ENCODE measurements at regions not wholly inside any gene's neighbourhood (a gene's known extent, or its start where the extent isn't known, plus 50 kb on each side); places are given as distances from the start of the nearest gene placed in this dataset.
"Not testable (repeated sequence)": the region's sequence is repeated elsewhere in the genome, so short reads cannot be mapped to it uniquely, and the experiment has no call there.

DNA sequence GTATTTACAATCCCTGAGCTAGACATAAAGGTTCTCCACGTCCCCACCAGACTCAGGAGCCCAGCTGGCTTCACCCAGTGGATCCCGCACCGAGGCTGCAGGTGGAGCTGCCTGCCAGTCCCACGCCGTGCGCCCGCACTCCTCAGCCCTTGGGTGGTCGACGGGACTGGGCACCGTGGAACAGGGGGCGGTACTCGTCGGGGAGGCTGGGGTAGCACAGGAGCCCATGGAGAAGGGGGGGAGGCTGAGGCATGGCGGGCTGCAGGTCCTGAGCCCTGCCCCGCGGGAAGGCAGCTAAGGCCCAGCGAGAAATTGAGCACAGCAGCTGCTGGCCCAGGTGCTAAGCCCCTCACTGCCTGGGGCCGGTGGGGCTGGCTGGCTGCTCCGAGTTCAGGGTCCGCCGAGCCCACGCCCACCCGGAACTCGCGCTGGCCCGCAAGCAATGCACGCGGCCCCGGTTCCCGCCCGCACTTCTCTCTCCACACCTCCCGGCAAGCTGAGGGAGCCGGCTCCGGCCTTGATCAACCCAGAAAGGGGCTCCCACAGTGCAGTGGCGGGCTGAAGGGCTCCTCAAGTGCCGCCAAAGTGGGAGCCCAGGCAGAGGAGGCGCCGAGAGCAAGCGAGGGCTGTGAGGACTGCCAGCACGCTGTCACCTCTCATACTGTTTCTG lies 347.4 kb downstream of the UBE2NL start:
- H3K4me3 Mint-ChIP-seq, H3K27ac Mint-ChIP-seq: not testable (repeated sequence)

GRCh38 chrX:144253356-144253755 lies 369.5 kb downstream of the UBE2NL start:
- DNase-seq (no peak), ATAC-seq (ENCODE audit: low read depth in 2 of 2) (no peak)
- Mint-ChIP-seq H3K27ac (no peak overlapping the region), H3K9me3 (peaks cover 0 to 12% (median 5%) of the 10 kb centered on the region in 7 donors), H3K4me3 (no peak overlapping the region), H3K27me3 (no peaks in the 10 kb centered on the region), H3K4me1 (no peaks in the 10 kb centered on the region), H3K36me3 (no peaks in the 10 kb centered on the region)

More for the DNA sequence above, 347.4 kb downstream of the UBE2NL start:
- DNase-seq; H3K27me3 Mint-ChIP-seq; H3K36me3 Mint-ChIP-seq; ATAC-seq (ENCODE audit: low read depth in 2 of 2); H3K4me1 Mint-ChIP-seq: not testable (repeated sequence)
- peaks cover 0 to 17% (median 12%) of the 10 kb centered on the region in 7 donors for H3K9me3 Mint-ChIP-seq

DNA sequence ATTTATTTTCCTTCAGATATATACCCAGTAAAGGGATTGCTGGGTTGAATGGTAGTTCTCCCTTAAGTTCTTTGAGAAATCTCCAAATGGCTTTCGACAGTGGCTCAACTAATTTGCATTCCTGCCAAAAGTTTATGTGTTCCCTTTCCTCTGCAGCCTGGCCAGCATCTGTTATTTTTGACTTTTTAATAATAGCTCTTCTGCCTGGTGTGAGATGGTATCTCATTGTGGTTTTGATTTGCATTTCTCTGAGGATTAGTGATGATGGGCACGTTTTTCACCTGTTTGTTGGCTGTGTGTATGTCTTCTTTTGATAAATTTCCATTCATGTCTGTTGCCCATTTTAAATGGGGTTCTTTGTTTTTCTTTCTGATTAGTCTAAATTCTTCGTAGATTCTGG lies 375.2 kb downstream of the UBE2NL start:
- no peak overlapping the region for H3K27ac Mint-ChIP-seq
- H3K27me3 Mint-ChIP-seq, result no peaks in the 10 kb centered on the region
- H3K4me1 Mint-ChIP-seq, result no peaks in the 10 kb centered on the region
- no peaks in the 10 kb centered on the region for H3K36me3 Mint-ChIP-seq
- peaks cover 0 to 22% (median 2%) of the 10 kb centered on the region in 7 donors for H3K9me3 Mint-ChIP-seq
- ATAC-seq (ENCODE audit: low read depth in 2 of 2), result no peak
- DNase-seq, result no peak
- no peak overlapping the region for H3K4me3 Mint-ChIP-seq

DNA sequence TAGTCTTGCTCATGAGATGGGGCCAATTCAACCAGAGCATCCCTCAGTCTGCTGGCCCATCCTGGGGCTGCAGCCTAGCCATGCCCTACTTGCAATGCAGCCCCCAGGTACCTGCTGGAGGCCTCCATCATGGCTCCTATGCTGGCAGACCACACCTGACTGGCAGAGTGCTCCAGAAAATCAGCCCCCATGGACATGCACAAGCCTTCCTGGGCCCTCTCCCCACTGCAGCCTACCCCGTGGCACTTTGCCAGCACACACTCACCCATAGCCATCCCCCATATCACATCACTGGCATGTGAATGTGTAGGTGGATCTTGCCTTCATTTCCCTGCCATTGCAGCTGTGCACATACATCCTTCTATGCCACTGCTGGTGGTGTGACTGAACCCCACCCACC lies 381.8 kb downstream of the UBE2NL start:
- H3K36me3 Mint-ChIP-seq, result no peaks in the 10 kb centered on the region
- DNase-seq, result no peak
- no peaks in the 10 kb centered on the region for H3K4me1 Mint-ChIP-seq
- no peaks in the 10 kb centered on the region for H3K27me3 Mint-ChIP-seq
- peaks cover 0 to 21% (median 4%) of the 10 kb centered on the region in 7 donors for H3K9me3 Mint-ChIP-seq
- H3K27ac Mint-ChIP-seq, result no peak overlapping the region
- H3K4me3 Mint-ChIP-seq, result no peak overlapping the region
- ATAC-seq (ENCODE audit: low read depth in 2 of 2), result no peak

- Mint-ChIP-seq H3K27ac (no peak overlapping the region), H3K4me3 (no peak overlapping the region), H3K27me3 (no peaks in the 10 kb centered on the region), H3K9me3 (peaks cover 0 to 15% (median 4%) of the 10 kb centered on the region in 7 donors), H3K4me1 (no peaks in the 10 kb centered on the region), H3K36me3 (no peaks in the 10 kb centered on the region)
- no peak for ATAC-seq (ENCODE audit: low read depth in 2 of 2)
- DNase-seq, result no peak
Observed at GRCh38 chrX:144275367-144275766, 391.5 kb downstream of the UBE2NL start.

DNA sequence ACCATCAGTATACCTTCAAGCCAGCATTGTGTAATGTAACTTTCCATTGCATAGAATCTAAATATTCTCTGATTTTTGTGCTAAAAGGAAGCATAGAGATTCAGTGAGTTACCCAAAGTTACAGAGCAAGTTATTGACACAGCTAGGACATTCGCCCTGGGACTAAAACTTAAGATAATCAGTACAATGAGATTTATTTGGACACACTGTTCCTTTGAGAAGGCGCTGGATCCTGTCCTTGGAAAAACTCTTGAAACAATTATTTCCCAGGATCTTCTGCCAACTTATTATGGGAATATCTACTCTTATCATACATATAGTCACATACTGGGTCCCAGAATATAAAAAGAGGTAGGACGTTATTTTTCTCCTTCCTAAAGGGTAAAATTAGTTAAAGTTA lies 392.0 kb downstream of the UBE2NL start:
- H3K4me3 Mint-ChIP-seq, result no peak overlapping the region
- DNase-seq (no peak), ATAC-seq (ENCODE audit: low read depth in 2 of 2) (no peak)
- H3K4me1 Mint-ChIP-seq, result no peaks in the 10 kb centered on the region
- H3K36me3 Mint-ChIP-seq, result no peaks in the 10 kb centered on the region
- no peaks in the 10 kb centered on the region for H3K27me3 Mint-ChIP-seq
- H3K9me3 Mint-ChIP-seq, result peaks cover 0 to 19% (median 4%) of the 10 kb centered on the region in 7 donors
- H3K27ac Mint-ChIP-seq, result no peak overlapping the region

DNA sequence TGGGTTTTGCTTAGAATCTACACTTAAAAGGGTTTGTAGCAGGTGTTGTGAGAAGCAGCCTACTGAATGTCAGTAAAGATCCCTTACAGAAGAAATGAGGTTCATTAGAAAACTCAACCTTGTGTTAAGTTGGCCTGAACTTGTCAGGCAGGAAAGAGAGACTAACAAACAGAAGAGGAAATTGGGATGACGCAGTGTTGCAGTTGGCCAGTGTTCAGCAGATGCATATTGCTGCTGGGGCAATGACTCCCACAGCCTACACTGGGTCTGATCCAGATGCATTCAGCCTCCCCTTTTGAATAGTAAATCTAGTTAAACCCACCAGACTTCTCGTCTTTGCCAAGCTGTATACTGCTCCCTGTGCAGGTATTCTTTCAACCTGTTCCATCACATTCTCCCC lies 409.4 kb downstream of the UBE2NL start:
- no peaks in the 10 kb centered on the region for H3K4me1 Mint-ChIP-seq
- ATAC-seq (ENCODE audit: low read depth in 2 of 2) (no peak), DNase-seq (no peak)
- H3K27me3 Mint-ChIP-seq, result no peaks in the 10 kb centered on the region
- no peak overlapping the region for H3K4me3 Mint-ChIP-seq
- no peak overlapping the region for H3K27ac Mint-ChIP-seq
- peaks cover 3 to 23% (median 13%) of the 10 kb centered on the region in 7 donors for H3K9me3 Mint-ChIP-seq
- H3K36me3 Mint-ChIP-seq, result peaks cover 0 to 4% of the 10 kb centered on the region in 2 donors

- no peak for DNase-seq
- Mint-ChIP-seq H3K36me3 (peaks cover 0 to 4% of the 10 kb centered on the region in 2 donors), H3K4me1 (no peaks in the 10 kb centered on the region), H3K27me3 (no peaks in the 10 kb centered on the region), H3K4me3 (no peak overlapping the region), H3K27ac (no peak overlapping the region), H3K9me3 (peaks cover 0 to 6% (median 2%) of the 10 kb centered on the region in 7 donors)
- ATAC-seq (ENCODE audit: low read depth in 2 of 2), result no peak
Observed at GRCh38 chrX:144295921-144296320, 412.1 kb downstream of the UBE2NL start.

DNA sequence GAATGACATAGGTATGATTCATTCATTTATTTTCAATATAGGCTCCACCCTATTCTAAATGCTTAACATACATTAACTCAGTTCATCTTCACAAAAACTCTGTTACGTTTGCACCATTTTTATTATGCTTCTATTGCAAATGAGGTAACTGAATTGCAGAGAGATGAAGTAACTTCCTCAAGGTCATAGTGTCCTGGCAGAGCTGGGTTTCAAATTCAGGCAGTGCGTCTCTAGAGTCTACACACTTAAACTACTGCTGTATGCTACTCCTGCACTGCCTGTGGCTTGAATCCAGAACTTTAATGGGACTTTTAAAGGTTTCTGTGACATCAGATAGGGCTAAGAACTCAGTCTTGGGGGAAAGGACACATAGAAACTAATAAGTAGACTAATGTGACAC lies 413.4 kb downstream of the UBE2NL start:
- DNase-seq, result no peak
- Mint-ChIP-seq H3K27ac (no peak overlapping the region), H3K36me3 (peaks cover 0 to 4% of the 10 kb centered on the region in 2 donors), H3K4me1 (no peaks in the 10 kb centered on the region), H3K4me3 (no peak overlapping the region), H3K9me3 (peaks cover 0 to 10% (median 2%) of the 10 kb centered on the region in 7 donors), H3K27me3 (no peaks in the 10 kb centered on the region)
- ATAC-seq (ENCODE audit: low read depth in 2 of 2), result no peak

- no peak overlapping the region for H3K27ac Mint-ChIP-seq
- ATAC-seq (ENCODE audit: low read depth in 2 of 2) (no peak), DNase-seq (no peak)
- H3K36me3 Mint-ChIP-seq, result no peaks in the 10 kb centered on the region
- no peak overlapping the region for H3K4me3 Mint-ChIP-seq
- H3K27me3 Mint-ChIP-seq, result no peaks in the 10 kb centered on the region
- no peaks in the 10 kb centered on the region for H3K4me1 Mint-ChIP-seq
- peaks cover 0 to 9% (median 0%) of the 10 kb centered on the region in 7 donors for H3K9me3 Mint-ChIP-seq
Observed at GRCh38 chrX:144327495-144327894, 443.6 kb downstream of the UBE2NL start.

DNA sequence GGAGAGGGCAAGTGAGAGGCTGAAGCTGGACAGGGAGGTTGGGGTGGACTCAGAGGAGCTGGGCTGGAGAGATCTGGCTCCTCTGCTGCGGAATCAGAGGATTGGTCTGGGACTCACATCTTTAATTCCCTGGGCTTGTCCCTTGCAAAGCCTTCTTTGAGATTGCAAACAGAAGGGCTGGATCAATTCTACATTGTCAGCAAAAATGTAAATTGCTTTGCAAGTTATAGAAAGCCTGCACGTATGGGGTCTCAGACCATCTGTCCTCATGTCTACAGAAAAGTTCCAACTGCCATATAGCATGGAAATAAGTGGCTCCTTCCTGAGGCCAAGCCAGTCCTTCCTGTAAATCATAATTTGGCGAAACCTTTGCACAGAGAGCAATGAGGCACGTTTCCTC lies 449.6 kb downstream of the UBE2NL start:
- H3K9me3 Mint-ChIP-seq, result peaks cover 0 to 10% (median 5%) of the 10 kb centered on the region in 7 donors
- H3K27me3 Mint-ChIP-seq, result no peaks in the 10 kb centered on the region
- H3K4me1 Mint-ChIP-seq, result no peaks in the 10 kb centered on the region
- ATAC-seq (ENCODE audit: low read depth in 2 of 2) (no peak), DNase-seq (no peak)
- peak overlapping the region in 1 of 8 donors; percentile 53 for H3K4me3 Mint-ChIP-seq
- H3K36me3 Mint-ChIP-seq, result no peaks in the 10 kb centered on the region
- no peak overlapping the region for H3K27ac Mint-ChIP-seq

DNA sequence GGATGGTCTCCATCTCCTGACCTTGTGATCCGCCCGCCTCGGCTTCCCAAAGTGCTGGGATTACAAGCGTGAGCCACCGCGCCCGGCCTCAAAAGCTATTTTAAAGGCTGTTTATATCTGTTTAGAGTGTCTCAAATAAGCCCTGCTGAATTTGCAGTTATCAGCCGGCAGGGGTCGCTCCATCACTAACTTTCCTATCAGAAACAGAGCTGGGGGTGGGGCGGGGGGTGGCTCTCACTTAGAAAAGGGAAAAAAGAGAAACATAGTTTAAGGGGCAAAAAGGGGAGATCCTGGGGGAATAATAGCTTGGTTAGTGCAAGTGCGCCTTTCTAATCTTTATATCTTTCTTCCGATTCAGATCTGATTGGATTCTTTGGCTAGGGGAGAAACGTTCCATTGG lies 450.7 kb downstream of the UBE2NL start:
- DNase-seq (no peak), ATAC-seq (ENCODE audit: low read depth in 2 of 2) (no peak)
- H3K9me3 Mint-ChIP-seq, result peaks cover 0 to 12% (median 8%) of the 10 kb centered on the region in 7 donors
- no peaks in the 10 kb centered on the region for H3K27me3 Mint-ChIP-seq
- H3K27ac Mint-ChIP-seq, result no peak overlapping the region
- no peak overlapping the region for H3K4me3 Mint-ChIP-seq
- no peaks in the 10 kb centered on the region for H3K4me1 Mint-ChIP-seq
- H3K36me3 Mint-ChIP-seq, result no peaks in the 10 kb centered on the region

- no peak overlapping the region for H3K4me3 Mint-ChIP-seq
- H3K36me3 Mint-ChIP-seq, result no peaks in the 10 kb centered on the region
- H3K9me3 Mint-ChIP-seq, result peaks cover 0 to 12% (median 8%) of the 10 kb centered on the region in 7 donors
- no peak overlapping the region for H3K27ac Mint-ChIP-seq
- DNase-seq (no peak), ATAC-seq (ENCODE audit: low read depth in 2 of 2) (no peak)
- no peaks in the 10 kb centered on the region for H3K4me1 Mint-ChIP-seq
- H3K27me3 Mint-ChIP-seq, result no peaks in the 10 kb centered on the region
Observed at GRCh38 chrX:144335402-144335801, 451.5 kb downstream of the UBE2NL start.

- ATAC-seq (ENCODE audit: low read depth in 2 of 2) (no peak), DNase-seq (no peak)
- no peaks in the 10 kb centered on the region for H3K27me3 Mint-ChIP-seq
- peaks cover 0 to 7% (median 2%) of the 10 kb centered on the region in 7 donors for H3K9me3 Mint-ChIP-seq
- no peaks in the 10 kb centered on the region for H3K4me1 Mint-ChIP-seq
- no peak overlapping the region for H3K4me3 Mint-ChIP-seq
- no peak overlapping the region for H3K27ac Mint-ChIP-seq
- no peaks in the 10 kb centered on the region for H3K36me3 Mint-ChIP-seq
Observed at GRCh38 chrX:144379156-144379555, 495.3 kb downstream of the UBE2NL start.

GRCh38 chrX:144388738-144389137 lies 504.9 kb downstream of the UBE2NL start:
- H3K36me3 Mint-ChIP-seq, result no peaks in the 10 kb centered on the region
- H3K9me3 Mint-ChIP-seq, result peaks cover 0 to 3% (median 0%) of the 10 kb centered on the region in 7 donors
- no peak overlapping the region for H3K27ac Mint-ChIP-seq
- no peak overlapping the region for H3K4me3 Mint-ChIP-seq
- no peaks in the 10 kb centered on the region for H3K27me3 Mint-ChIP-seq
- no peak for ATAC-seq (ENCODE audit: low read depth in 2 of 2)
- no peak for DNase-seq
- H3K4me1 Mint-ChIP-seq, result no peaks in the 10 kb centered on the region

All from naive B cell (primary cell).